ENCODE measurements at regions not wholly inside any gene's neighbourhood (a gene's known extent, or its start where the extent isn't known, plus 50 kb on each side); places are given as distances from the start of the nearest gene placed in this dataset.

DNA sequence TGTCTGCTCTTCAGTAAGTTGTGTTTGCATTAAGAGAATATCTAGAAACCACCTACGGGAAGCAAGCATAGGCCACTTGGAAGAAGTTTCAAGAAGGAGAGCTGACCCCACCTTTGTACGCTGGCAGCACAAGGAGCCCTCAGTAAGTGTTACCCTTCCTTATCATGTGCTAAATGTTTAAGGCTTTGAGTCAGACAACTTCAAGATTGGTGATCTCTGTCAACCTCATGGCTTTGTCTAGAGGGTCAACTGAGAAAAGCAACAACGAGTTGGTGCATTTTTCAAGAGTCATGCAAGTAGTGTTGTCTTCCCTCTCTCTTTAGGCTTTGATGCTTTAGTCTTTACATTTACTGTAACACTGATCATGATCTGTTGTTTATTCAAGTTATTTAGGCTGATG, 53.2 kb upstream of the SPTLC3 start:
- no peak overlapping the region for H3K9ac ChIP-seq (ENCODE audit: low read depth in 2 of 2, low read length in 2 of 2)
- intact Hi-C loops (cut with DNase I): no loop called here
- no peaks in the 10 kb centered on the region for H3K9me3 ChIP-seq
- no peaks in the 10 kb centered on the region for H3K4me1 ChIP-seq
- no peak for DNase-seq
- no peak overlapping the region for H3K4me3 ChIP-seq
- no peaks in the 10 kb centered on the region for H3K27me3 ChIP-seq
- H3K27ac ChIP-seq: no peak overlapping the region
- no peaks in the 10 kb centered on the region for H3K36me3 ChIP-seq
- TF ChIP-seq CTCF (IDR thresholded peaks at IDR 0.05): no peak

GRCh38 chr20:12956303-12956702, 52.5 kb upstream of the SPTLC3 start:
- no peak for TF ChIP-seq CTCF (IDR thresholded peaks at IDR 0.05)
- Histone ChIP-seq H3K27me3 (no peaks in the 10 kb centered on the region), H3K36me3 (no peaks in the 10 kb centered on the region), H3K4me3 (no peak overlapping the region), H3K4me1 (no peaks in the 10 kb centered on the region), H3K27ac (no peak overlapping the region), H3K9ac (ENCODE audit: low read depth in 2 of 2, low read length in 2 of 2) (no peak overlapping the region), H3K9me3 (no peaks in the 10 kb centered on the region)
- DNase-seq: no peak
- intact Hi-C loops (cut with DNase I): no loop called here

DNA sequence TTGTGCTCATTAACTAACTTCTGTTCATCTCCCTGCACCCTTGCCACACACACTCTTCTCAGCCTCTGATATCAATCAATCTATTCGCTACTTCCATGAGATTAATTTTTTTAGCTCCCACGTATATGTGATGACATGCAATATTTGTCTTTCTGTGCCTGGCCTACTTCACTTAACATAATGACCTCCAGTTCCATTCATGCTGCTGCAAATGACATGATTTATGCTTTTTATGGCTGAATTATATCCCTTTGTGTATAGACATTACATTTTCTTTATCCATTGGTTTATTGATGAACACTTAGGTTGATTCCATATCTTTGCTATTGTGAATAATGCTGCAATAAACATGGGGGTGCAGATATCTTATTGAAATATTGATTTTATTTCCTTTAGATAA, 50.8 kb upstream of the SPTLC3 start:
- H3K4me1 ChIP-seq: no peaks in the 10 kb centered on the region
- no peak overlapping the region for H3K9ac ChIP-seq (ENCODE audit: low read depth in 2 of 2, low read length in 2 of 2)
- intact Hi-C loops (cut with DNase I): no loop called here
- DNase-seq: no peak
- H3K27me3 ChIP-seq: no peaks in the 10 kb centered on the region
- H3K9me3 ChIP-seq: no peaks in the 10 kb centered on the region
- no peak for TF ChIP-seq CTCF (IDR thresholded peaks at IDR 0.05)
- H3K27ac ChIP-seq: no peak overlapping the region
- H3K4me3 ChIP-seq: no peak overlapping the region
- no peaks in the 10 kb centered on the region for H3K36me3 ChIP-seq
